ENCODE measurements at regions not wholly inside any gene's neighbourhood (a gene's known extent, or its start where the extent isn't known, plus 50 kb on each side); places are given as distances from the start of the nearest gene placed in this dataset.
"Not testable (repeated sequence)": the region's sequence is repeated elsewhere in the genome, so short reads cannot be mapped to it uniquely, and the experiment has no call there.

- FAIRE-seq (no peak), DNase-seq (ENCODE audit: insufficient read length, low spot score) (no peak)
- TF ChIP-seq CTCF (IDR thresholded peaks at IDR 0.05; ENCODE audit: insufficient read depth, missing control alignments): no peak
Measured at GRCh38 chr2:238603596-238603995, 176.9 kb downstream of the ASB1 start.

DNA sequence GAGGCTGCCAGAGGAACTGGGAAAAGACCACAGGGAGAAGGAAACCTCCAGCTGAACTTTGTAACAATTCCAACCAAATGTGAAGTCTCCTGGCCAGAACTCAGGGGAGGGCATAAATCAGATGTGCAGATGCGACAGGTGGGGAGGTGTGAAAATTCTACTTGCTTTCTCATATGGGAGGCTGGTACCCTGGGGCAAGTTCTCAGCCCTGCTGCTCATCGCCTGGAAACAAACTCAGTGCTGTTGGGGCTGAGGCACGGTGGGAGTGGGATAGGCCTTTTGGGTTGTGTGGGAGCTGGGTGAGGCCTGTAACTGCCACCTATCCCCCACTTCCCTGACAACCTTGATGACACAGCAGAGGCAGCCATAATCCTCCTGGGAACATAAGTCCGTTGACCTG lies 179.6 kb downstream of the ASB1 start:
- no peak for FAIRE-seq
- TF ChIP-seq CTCF (IDR thresholded peaks at IDR 0.05; ENCODE audit: insufficient read depth, missing control alignments): no peak
- DNase-seq (ENCODE audit: insufficient read length, low spot score): no peak

DNA sequence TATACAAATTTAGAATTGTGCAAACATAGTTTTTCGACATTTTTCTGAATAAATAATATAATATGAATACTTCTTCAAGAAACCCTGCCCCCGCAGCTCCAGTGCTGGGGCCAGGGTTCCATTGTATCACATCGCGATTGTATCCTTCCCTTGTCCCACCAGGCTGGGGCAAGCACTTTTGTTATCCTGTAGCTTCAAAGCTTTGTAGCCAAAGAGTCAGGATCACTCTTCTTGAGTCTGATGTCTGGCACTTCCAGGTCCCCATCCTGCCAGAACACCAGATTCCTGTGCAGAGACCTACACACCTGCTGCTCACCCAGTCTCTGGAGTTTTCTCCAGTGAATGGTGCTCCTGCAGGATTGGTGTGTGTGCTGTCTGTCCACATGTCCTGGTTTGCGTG lies 186.9 kb downstream of the ASB1 start:
- FAIRE-seq (no peak), DNase-seq (ENCODE audit: insufficient read length, low spot score) (no peak)
- no peak for TF ChIP-seq CTCF (IDR thresholded peaks at IDR 0.05; ENCODE audit: insufficient read depth, missing control alignments)

- FAIRE-seq (no peak), DNase-seq (ENCODE audit: insufficient read length, low spot score) (no peak)
- no peak for TF ChIP-seq CTCF (IDR thresholded peaks at IDR 0.05; ENCODE audit: insufficient read depth, missing control alignments)
Measured at GRCh38 chr2:238614376-238614775, 187.6 kb downstream of the ASB1 start.

DNA sequence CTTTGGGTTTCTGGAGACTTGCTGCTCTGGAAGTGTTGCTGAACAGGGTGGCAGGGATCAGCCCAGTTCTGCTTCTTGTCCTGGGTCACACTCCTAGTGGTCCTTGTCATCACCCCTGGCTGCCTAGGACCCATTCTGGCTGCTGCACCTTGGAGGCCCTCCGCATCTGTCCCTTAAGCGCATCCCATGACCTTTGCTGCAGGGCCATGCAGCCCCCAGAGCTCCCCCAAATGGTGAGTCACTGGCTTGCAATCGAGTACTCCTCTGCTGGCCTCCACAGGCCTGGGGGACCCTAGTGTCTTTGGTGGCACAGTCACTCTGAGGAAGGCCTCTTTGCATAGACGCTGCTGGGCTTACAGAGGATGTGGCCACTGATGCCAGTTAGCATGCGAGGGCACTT lies 188.5 kb downstream of the ASB1 start:
- TF ChIP-seq CTCF (IDR thresholded peaks at IDR 0.05; ENCODE audit: insufficient read depth, missing control alignments): no peak
- DNase-seq (ENCODE audit: insufficient read length, low spot score) (no peak), FAIRE-seq (no peak)

DNA sequence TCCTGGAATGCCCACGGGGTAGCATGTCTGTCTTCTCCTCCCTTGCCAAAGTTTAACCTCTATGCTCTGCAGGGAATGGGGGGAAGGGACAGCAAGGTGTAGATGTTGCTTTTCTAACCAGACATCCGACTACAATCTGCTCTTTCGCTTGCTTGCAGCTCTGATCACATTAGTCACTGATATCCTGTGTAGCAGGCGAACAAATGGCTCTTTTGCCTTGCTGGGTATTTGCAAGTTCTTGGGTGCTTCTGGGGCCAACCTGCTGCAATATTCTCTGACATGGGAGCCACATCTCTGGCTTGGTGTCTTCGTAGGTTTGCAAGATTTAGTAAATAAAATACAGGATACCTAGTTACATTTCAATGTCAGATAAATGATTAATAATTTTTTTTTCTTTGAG lies 190.0 kb downstream of the ASB1 start:
- no peak for TF ChIP-seq CTCF (IDR thresholded peaks at IDR 0.05; ENCODE audit: insufficient read depth, missing control alignments)
- no peak for DNase-seq (ENCODE audit: insufficient read length, low spot score)
- FAIRE-seq: no peak

GRCh38 chr2:238618494-238619283 lies 192.0 kb downstream of the ASB1 start:
- FAIRE-seq; DNase-seq (ENCODE audit: insufficient read length, low spot score): not testable (repeated sequence)
